ENCODE measurements at regions not wholly inside any gene's neighbourhood (a gene's known extent, or its start where the extent isn't known, plus 50 kb on each side); places are given as distances from the start of the nearest gene placed in this dataset.

- no peaks in the 10 kb centered on the region for H3K36me3 ChIP-seq (ENCODE audit: low read length)
- TF ChIP-seq CTCF (IDR thresholded peaks at IDR 0.05; ENCODE audit: insufficient read depth, low read length, poor library complexity, severe bottlenecking) (no peak), EZH2phosphoT487 (conservative IDR thresholded peaks at IDR 0.05; ENCODE audit: low read length) (no peak)
- no peaks in the 10 kb centered on the region for H3K9me3 ChIP-seq (ENCODE audit: insufficient read depth, low read length)
- no peaks in the 10 kb centered on the region for H4K20me1 ChIP-seq (ENCODE audit: low read depth, low read length)
- H3K4me3 ChIP-seq (ENCODE audit: insufficient read depth, low read length, poor library complexity, severe bottlenecking): no peak overlapping the region
- no peak overlapping the region for H3K9ac ChIP-seq (ENCODE audit: low read length)
- H3F3A ChIP-seq (ENCODE audit: insufficient read depth): no peaks in the 10 kb centered on the region
- H3K27me3 ChIP-seq (ENCODE audit: low read length): no peaks in the 10 kb centered on the region
- no peak overlapping the region for H3K4me2 ChIP-seq (ENCODE audit: low read depth, low read length, poor library complexity, severe bottlenecking)
- no peaks in the 10 kb centered on the region for H3K9me2 ChIP-seq (replicated peaks; ENCODE audit: insufficient read depth, low read length)
- H3K27ac ChIP-seq (ENCODE audit: low read depth, low read length): no peak overlapping the region
- no peak overlapping the region for H2AFZ ChIP-seq (ENCODE audit: low read depth, low read length, severe bottlenecking)
- no peaks in the 10 kb centered on the region for H3K79me2 ChIP-seq (ENCODE audit: insufficient read depth, low read length)
These were observed 65.5 kb upstream of the DCBLD2 start for GRCh38 chr3:98966862-98967546.

- Histone ChIP-seq H3K4me3 (ENCODE audit: insufficient read depth, low read length, poor library complexity, severe bottlenecking) (no peak overlapping the region), H3K4me2 (ENCODE audit: low read depth, low read length, poor library complexity, severe bottlenecking) (no peak overlapping the region), H3K27me3 (ENCODE audit: low read length) (no peaks in the 10 kb centered on the region), H3K9me3 (ENCODE audit: insufficient read depth, low read length) (no peaks in the 10 kb centered on the region), H4K20me1 (ENCODE audit: low read depth, low read length) (no peaks in the 10 kb centered on the region), H3K79me2 (ENCODE audit: insufficient read depth, low read length) (no peaks in the 10 kb centered on the region), H3F3A (ENCODE audit: insufficient read depth) (no peaks in the 10 kb centered on the region), H3K9ac (ENCODE audit: low read length) (no peak overlapping the region), H2AFZ (ENCODE audit: low read depth, low read length, severe bottlenecking) (no peak overlapping the region), H3K27ac (ENCODE audit: low read depth, low read length) (no peak overlapping the region), H3K9me2 (replicated peaks; ENCODE audit: insufficient read depth, low read length) (no peaks in the 10 kb centered on the region), H3K36me3 (ENCODE audit: low read length) (no peaks in the 10 kb centered on the region)
- TF ChIP-seq EZH2phosphoT487 (conservative IDR thresholded peaks at IDR 0.05; ENCODE audit: low read length): no peak
- no peak for TF ChIP-seq CTCF (IDR thresholded peaks at IDR 0.05; ENCODE audit: insufficient read depth, low read length, poor library complexity, severe bottlenecking)
These were observed 64.9 kb upstream of the DCBLD2 start for GRCh38 chr3:98966434-98966833.

- Histone ChIP-seq H3F3A (ENCODE audit: insufficient read depth) (no peaks in the 10 kb centered on the region), H4K20me1 (ENCODE audit: low read depth, low read length) (no peaks in the 10 kb centered on the region), H3K36me3 (ENCODE audit: low read length) (no peaks in the 10 kb centered on the region), H3K4me2 (ENCODE audit: low read depth, low read length, poor library complexity, severe bottlenecking) (no peak overlapping the region), H3K79me2 (ENCODE audit: insufficient read depth, low read length) (no peaks in the 10 kb centered on the region), H2AFZ (ENCODE audit: low read depth, low read length, severe bottlenecking) (no peak overlapping the region), H3K4me3 (ENCODE audit: insufficient read depth, low read length, poor library complexity, severe bottlenecking) (no peak overlapping the region), H3K9me3 (ENCODE audit: insufficient read depth, low read length) (no peaks in the 10 kb centered on the region), H3K9ac (ENCODE audit: low read length) (no peak overlapping the region), H3K9me2 (replicated peaks; ENCODE audit: insufficient read depth, low read length) (no peaks in the 10 kb centered on the region), H3K27me3 (ENCODE audit: low read length) (no peaks in the 10 kb centered on the region), H3K27ac (ENCODE audit: low read depth, low read length) (no peak overlapping the region)
- TF ChIP-seq EZH2phosphoT487 (conservative IDR thresholded peaks at IDR 0.05; ENCODE audit: low read length) (no peak), CTCF (IDR thresholded peaks at IDR 0.05; ENCODE audit: insufficient read depth, low read length, poor library complexity, severe bottlenecking) (no peak)
These were observed 63.3 kb upstream of the DCBLD2 start for GRCh38 chr3:98964784-98965183.

Measured in SU-DHL-6 (cell line).